GM21390 (cell line): ENCODE measurements at regions not wholly inside any gene's neighbourhood (a gene's known extent, or its start where the extent isn't known, plus 50 kb on each side); places are given as distances from the start of the nearest gene placed in this dataset.
"Not testable (repeated sequence)": the region's sequence is repeated elsewhere in the genome, so short reads cannot be mapped to it uniquely, and the experiment has no call there.

Experiments used
- ATAC-seq: cut with Tn5 transposase; IDR thresholded peaks from one replicate; pipeline ENCODE4 v1.9.1; 2021; ENCODE audit not compliant: unreplicated experiment

- no peak for ATAC-seq
Measured at GRCh38 chrX:125193921-125194320, 125.8 kb upstream of the TEX13C start.

- no peak for ATAC-seq
Measured at GRCh38 chrX:125198546-125198945, 121.1 kb upstream of the TEX13C start.

GRCh38 chrX:125202591-125203248 lies 117.0 kb upstream of the TEX13C start:
- no peak for ATAC-seq

- no peak for ATAC-seq
Measured at GRCh38 chrX:125203365-125203736, 116.3 kb upstream of the TEX13C start.

GRCh38 chrX:125203737-125204578 lies 115.7 kb upstream of the TEX13C start:
- ATAC-seq: no peak

GRCh38 chrX:125204681-125205132 lies 115.0 kb upstream of the TEX13C start:
- ATAC-seq: no peak

GRCh38 chrX:125205133-125205917 lies 114.3 kb upstream of the TEX13C start:
- ATAC-seq: no peak

- no peak for ATAC-seq
Measured at GRCh38 chrX:125205918-125206665, 113.6 kb upstream of the TEX13C start.

GRCh38 chrX:125210146-125210545 lies 109.5 kb upstream of the TEX13C start:
- ATAC-seq: no peak

- no peak for ATAC-seq
Measured at GRCh38 chrX:125219852-125220251, 99.8 kb upstream of the TEX13C start.

- ATAC-seq: no peak
Measured at GRCh38 chrX:125236955-125237354, 82.7 kb upstream of the TEX13C start.

GRCh38 chrX:125248931-125249330 lies 70.7 kb upstream of the TEX13C start:
- no peak for ATAC-seq

- ATAC-seq: not testable (repeated sequence)
Measured at GRCh38 chrX:125255759-125256158, 63.9 kb upstream of the TEX13C start.

GRCh38 chrX:125262836-125263235 lies 56.8 kb upstream of the TEX13C start:
- ATAC-seq: no peak

- no peak for ATAC-seq
Measured at GRCh38 chrX:125266153-125266660, 53.5 kb upstream of the TEX13C start.
